T-helper 1 cell (primary cell): ENCODE measurements at regions not wholly inside any gene's neighbourhood (a gene's known extent, or its start where the extent isn't known, plus 50 kb on each side); places are given as distances from the start of the nearest gene placed in this dataset.
A peak's percentile ranks its signal among the peaks of the same experiment; 100 is the strongest.

Experiments used
- DNase-seq, 5 donors: peaks; one replicate each; pipeline ENCODE4 v3.0.0-alpha.2; 2012 to 2020

DNA sequence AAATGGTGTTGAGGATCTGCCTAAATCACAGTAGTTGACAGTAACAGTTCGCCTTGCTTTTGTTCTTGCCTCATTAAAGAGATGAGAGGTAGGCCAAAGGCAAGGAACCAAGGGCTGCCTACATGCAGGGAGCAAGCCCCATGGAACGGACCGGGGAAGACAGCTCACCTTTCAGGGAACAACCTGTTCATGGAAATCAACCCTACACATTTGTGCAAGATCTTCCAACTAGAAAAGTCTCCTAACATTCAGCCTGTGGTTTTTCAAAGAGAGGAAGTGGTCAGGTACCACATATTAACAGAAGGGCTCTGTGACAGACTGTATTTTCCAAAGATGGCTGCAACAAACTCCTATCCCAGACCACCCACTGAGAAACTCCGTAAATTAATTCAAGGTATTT lies 1031.8 kb upstream of the NR2F2 start:
- DNase-seq, result peak in 1 of 5 donors; percentile 25

DNA sequence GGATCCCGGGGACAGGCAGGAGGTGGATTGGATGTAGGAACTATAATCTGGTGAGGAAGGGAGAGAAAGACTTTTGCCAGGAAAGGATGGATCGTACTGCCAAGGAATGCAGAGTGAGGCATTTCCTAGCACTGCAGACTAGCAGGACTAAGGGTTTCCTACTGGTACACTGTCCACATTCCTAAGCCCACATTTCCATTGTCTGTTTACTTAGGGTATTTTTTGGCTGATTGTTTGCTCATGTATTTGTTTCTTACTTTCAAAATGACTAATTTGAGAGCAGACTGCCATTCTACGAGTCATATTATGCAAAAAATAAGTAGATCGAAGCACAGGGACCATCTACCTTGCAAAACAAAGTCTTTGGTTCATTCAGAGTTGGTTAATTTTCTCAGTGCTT lies 1029.5 kb upstream of the NR2F2 start:
- no peak for DNase-seq

DNA sequence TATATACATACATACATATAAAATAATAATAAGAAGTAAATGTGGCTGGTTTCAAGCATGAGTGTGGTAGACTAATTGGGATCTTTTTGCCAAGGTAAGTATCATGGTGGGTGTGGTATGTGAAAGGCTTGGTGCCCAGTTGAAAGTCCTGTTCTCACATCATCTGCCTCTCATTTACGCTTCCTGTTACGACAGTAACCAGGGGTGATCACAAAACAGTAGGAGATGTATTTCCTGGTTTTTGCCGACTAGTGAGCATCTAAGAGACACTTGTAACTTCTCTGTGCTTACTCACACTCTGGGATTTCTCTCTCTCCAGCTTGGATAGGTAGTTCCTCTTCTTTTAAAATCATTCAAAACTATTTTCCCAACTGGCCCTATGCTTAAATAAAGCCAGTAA lies 1028.3 kb upstream of the NR2F2 start:
- peak in 1 of 5 donors; percentile 22 for DNase-seq

DNA sequence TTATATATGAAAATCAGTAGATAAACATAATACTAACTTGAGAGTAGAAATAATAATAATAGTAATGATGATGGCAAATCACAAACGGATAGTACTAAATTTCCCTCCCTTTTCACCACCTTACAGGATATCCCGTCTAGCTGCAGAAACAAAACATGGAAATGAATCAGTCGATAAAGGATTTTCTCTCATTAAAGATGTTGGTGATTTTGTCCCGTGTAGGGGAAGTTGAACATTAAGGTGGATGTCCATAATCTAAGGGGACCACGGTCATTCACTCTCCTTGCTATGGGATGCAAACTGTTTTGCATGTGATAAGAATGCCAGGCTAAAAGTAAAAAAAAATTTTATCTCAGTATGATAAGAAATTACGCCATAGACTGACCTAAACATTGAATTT lies 1027.7 kb upstream of the NR2F2 start:
- no peak for DNase-seq

DNA sequence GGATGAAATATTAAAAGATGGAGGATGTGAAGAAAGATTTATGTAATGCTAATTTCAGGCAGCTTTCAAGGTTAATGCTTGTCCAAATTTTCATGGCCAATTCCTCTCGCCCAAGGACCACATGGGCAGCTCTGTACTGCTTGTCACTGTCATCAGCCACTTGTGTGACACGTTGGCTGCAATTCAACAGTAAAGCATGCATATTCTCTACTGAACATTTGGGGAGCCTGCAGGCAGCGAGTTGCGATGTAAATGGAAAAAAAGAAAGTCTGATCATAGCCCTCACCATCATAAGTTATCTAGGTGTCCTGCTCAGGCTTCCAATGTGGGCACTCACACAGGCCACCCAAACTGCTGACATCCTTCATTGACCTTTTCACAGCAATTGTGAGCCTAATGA lies 1026.8 kb upstream of the NR2F2 start:
- no peak for DNase-seq

DNA sequence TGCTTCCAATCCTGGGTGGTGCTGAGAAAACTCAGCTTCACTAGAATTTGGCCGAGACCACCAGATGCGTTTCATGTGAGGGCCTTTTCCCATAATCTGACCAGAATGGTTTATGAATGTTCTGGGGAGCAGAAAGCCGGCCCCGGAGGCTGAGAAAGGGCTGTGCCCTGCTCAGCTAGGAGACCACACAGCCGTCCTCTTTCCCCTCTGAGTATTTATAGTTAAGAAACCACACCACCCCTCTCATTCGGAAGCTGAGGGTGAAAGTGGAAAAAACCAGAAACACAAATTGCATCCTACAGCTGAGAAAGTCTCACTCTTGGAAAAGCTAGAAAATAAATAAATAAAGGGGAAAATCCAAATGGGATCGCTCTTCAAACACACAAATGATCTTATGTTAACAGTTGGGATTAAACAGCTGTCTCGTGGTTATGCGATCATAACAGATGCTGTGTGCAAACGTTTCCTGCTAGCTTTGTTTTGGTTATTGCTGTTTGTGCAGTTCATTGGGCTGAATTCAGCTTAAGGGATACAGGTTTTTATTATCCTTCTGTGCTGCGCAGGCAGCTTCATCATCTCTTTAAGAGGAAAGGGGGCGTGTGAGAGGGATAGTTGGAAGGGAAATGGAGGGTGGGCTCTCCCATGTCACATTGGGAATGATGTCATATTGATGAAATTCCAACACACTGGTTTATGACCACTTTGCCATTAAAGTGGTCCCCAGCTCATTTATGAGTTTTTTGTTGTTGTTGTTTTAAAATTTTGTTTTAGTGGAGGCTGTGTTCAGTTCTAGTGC lies 1026.2 kb upstream of the NR2F2 start:
- DNase-seq, result no peak

DNA sequence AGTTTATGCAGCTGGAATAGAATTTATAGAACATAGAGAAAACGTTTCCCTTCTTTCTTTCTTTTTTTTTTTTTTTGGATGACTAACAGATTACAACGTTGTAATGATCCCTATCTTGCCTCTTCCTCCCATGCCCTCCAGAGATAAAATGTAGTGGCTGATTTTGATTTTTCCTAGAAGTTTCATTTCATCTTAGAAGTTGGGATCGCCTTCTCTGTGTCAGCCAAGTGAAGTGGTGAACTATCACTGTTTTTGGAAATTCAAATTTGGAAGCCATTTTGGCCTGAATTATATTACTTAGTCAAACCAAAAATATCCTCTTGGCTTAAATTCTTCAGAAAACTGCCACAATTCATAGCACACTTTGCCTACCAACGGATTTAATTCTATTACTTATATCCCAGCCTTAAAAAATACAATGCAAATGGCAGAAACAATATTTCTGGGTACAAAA lies 1025.5 kb upstream of the NR2F2 start:
- no peak for DNase-seq

DNA sequence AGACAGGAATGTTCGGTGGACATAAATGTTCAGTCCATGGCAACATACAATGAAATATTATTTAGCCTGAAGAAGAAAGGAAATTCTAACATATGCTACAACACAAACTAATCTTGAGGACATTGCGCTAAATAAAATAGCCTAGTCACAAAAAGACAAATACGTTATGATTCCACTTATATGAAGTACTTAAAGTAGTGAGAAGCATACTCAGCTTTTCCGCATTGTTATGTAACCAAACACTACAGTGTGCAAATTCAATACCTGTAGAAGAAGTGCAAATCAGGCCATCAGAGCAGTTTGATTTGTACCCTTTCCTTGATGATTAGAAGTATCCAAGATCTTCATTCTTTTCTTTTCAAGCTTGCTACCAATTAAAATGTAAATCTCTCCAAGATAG lies 1023.4 kb upstream of the NR2F2 start:
- no peak for DNase-seq

DNA sequence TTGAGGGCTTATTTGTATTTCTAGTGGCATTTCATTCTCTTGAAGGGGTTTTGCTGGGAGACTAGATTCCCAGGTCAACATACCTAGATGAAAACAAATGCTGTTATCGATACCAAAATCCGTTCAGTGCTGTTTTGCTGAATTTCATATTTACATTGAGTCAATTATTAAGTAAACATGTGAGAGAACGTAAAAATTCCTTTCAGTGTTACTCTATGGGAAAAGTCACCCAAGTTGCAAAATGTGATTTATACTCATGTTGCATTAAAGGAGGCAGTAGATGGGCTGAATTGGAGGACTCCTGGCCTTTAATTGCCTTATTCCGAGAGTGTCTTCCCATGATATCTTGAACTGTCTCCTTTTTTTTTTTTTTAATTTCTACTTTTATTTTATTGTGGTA lies 1011.3 kb upstream of the NR2F2 start:
- no peak for DNase-seq

DNA sequence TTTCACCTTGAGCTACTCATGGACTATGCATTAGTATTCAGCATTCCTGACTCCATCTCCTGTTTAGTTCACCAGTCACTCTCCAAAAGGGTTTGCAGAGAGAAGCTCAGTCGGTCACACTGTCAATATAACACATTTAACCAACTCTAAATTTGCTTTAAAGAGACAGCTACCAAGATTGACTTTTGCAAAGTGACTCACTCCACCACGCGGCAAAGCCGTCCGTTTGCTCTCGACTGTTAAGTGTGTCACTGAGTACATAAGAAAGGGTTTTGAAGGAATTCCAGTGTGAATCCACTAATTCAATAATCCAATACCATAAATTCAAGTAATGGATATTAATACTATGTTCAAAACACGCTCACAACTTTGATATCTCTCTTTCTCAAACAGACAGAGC lies 1006.7 kb upstream of the NR2F2 start:
- DNase-seq, result no peak

DNA sequence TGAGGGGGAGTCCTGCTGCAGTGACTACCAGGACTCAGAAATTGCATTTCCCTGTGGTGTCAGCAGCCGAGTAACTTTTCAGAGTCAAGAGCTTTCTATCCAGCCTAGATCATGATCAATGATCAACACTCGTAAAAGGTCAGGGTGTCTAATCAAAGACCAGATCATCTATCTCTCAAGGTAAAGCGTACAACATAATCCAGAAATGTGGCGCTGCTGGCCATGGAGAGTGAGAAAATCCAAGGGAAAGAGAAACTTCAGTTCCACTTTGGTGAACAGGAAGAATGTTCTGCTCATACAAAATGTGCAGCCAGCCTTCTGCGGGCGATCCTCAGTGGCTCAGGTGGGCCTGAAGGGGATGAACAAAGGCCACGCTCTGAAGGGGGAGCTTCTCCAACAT lies 1005.8 kb upstream of the NR2F2 start:
- no peak for DNase-seq

DNA sequence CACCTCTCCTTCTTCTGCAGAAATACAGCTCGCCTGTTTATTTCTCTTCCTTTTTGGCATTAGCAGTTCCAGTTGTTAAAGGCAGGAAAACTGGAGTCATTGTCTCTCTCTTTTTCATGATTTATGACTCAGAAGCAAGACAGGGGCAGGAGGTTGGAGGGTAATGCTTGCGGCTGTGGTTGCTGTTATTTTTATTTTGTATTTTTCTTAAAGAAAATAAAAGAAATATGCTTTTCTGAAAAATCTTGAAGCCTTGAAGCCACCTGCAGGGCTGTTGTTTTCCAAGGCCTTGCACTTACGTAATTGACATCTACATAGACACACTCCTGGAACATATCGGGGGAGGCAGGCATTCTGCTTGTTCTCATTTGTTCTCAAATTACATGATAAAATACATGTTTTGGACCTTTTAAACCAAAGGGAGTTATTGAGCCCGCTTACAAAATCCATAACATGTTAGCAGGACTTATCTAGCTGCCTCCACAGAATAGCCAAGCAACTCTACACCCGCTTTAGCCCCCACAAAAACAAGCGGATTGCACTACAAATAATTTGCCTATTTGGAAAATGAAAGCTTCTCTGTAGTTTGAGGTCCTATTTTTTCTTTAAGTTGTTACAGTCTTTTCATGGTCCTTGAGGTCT lies 1004.6 kb upstream of the NR2F2 start:
- DNase-seq, result no peak

DNA sequence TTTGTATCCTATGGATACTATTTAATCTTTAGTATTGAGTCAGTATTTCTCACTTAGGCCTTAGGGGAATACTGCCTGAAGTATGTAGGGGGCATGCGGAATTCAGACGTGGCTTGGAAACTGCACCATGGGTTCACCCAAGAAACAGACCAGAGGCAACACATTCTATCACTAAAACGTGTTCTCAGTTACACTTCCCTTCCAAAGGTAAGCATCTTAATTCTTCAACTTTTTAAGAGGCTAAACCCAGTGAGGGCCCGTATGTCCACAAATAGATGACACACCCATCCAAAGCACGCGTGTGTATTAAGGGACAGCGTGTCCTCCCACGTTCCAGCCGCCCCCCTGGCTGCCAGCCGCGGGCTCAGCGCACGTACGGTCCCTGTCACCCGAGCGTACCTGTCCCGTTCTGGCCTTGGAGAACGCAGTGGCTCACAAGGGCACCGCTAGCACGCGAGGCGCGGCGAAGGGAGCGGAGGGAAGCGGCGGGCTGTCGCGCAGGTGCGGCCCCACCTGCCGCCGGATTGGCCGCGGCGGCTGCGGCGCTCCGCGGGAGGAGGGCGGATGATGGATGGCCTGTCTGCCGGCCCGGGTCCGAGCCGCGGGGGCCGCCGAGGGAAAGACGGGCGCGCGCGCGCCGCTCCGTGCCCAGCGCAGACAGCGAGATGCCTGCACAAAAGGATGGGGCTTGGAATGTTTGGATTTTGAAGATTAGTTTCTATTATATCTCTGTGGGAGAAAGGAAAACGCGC lies 1003.9 kb upstream of the NR2F2 start:
- no peak for DNase-seq

DNA sequence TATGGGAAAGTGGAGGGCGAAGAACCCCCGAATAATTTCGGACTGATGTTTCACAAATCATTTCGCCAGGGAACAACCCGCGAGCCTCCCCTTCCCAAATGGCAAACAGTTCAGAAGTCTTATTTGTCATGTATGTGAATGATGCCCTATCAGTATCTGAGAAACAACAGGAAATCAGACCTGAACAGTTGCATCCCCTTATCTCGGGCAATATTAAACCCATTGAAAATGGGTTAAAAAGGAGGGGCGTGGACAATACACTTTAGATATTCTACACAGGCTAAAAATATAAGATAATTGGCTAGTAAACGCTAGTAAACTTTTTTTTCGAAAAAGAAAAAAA lies 1003.3 kb upstream of the NR2F2 start:
- DNase-seq, result no peak

DNA sequence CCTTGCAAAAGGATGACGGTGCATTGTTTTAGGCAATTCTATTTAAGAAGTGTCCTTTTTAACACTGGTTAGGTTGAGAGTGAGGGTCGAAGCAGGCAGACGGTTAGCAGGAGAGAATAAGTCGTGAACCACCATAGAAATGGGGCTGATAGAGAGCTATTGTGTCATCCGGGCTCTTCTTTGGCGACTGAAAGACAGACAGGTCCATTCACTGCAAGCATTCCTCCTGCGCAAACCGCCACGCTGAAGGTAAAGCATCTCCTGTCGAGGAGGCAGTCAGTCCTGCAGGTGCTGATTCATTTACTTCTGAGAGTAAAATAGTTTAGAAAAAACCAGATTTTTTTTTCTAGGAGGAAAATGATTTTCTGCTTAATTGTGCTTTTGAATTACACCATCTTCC lies 1002.8 kb upstream of the NR2F2 start:
- no peak for DNase-seq

DNA sequence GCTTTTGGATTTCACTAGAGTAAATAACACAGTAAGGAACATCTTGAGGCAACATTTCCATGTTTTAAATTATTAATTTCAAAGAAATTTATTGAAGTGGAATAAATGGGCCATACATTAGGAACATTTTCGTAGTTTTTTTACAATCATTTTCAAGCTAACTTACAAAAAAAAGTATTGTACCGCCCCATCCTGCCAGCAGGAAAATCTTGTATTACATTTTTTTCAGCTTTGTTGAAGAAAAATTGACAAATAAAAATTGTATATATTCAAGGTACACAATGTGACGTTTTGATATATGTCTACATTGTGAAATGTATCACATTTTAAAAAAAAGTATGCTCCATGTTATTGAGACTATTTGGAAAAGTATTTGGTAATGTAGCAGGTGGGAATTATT lies 1001.9 kb upstream of the NR2F2 start:
- no peak for DNase-seq

DNA sequence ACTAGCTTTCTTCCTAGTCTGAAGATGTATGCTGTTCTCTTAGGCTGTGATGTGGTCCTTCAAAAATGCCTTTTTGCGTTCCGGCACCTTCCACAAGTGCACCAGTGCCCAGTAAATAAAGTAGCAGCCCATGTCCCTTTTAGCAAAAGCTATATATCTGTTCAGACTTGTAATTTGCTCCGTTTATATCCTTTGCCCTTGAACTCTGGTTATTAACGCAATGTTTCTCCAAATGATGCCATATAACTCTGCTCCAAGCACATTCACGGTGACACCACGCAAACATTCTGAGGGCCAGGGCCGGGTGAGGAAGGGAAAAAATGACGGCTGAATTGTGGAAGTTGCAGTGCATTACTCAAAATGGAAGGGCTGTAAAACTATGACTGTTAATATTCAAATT lies 1001.1 kb upstream of the NR2F2 start:
- no peak for DNase-seq

DNA sequence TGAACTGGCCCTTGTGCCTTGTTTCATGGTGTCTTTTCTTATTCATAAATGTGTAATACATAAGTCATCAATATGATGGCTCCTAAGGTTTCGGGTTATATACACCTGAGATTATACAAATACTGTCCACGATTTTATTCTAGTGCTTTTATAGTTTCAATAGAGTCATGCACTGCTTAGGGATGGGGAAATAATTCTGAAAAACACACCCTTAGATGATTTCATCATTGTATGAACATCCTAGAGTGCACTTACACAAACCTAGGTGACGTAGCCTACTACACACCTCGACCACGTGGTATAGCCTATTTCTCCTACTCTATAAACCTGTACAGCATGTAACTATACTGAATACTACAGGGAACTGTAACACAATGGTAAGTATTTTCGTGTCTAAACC lies 988.8 kb upstream of the NR2F2 start:
- DNase-seq, result no peak

DNA sequence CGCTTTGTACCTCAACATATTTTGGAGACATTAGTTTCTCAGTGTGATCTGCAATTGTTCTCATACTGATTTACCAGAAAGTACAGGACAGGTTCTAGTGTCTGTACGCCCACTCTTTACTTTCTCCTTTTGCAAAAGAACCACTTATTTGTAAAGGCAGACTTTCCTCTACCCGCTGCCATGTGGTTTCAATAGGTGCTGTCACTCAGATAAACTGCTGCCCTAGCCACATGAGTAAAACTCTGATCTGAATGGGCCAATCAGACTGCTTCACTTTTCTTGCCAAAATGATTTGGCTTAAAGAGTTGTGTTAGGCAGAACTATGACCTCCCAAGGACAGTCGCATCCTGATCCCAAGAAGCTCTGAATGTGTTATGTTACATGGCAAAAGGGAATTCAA lies 984.6 kb upstream of the NR2F2 start:
- DNase-seq, result no peak

DNA sequence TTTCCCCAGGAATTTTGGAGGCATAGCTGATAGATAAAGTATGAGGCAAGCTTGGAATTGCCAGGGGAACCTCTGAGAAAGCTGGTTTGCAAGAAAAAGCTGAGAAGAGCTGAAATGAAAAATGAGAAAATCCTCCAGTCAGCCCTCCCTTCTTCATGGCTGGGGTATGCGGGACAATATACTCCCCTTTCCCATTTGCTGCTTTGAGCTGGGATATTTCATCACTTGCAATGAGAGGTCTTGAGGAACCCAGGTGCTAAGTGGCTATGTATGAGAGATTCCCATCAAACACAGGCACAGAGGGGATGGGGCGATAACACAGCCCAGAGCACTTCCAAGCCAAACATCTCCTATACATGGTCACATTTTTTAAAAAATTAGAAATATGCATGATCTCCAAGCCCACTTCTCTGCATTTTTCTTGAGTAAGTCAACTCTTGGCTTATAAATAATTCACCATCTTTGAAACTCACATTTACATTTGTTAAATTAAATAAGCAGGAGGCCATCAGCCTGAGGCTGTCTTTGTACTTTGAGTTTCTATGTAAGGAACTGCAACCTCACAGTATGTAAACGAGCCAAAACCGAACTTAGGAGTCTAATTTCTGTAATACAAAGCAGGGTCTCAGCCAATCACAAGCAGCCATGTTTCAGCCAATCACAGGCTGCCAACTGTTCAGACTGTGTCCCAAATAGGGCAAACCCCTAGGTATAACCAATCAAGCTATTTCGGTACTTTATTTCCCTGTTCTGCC lies 983.6 kb upstream of the NR2F2 start:
- DNase-seq, result no peak

DNA sequence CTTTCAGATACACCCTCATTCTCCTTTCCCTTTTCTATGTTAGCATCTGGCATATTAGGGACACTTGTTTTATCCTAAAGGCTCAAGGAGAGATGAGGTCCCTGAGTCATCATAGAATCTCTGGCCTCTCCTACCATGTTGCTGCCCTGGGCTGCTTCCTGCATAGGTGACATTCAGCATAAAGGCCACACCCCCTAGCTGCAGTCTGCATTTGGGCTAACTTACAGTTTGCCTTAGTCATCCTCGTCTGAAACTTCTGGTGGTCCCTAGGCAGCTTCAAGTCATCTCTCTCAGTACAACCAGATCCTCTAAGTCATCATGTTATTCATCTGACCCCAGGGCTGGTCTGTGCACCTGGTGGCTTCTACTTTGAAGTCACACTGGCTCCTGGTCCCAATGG lies 982.7 kb upstream of the NR2F2 start:
- no peak for DNase-seq

DNA sequence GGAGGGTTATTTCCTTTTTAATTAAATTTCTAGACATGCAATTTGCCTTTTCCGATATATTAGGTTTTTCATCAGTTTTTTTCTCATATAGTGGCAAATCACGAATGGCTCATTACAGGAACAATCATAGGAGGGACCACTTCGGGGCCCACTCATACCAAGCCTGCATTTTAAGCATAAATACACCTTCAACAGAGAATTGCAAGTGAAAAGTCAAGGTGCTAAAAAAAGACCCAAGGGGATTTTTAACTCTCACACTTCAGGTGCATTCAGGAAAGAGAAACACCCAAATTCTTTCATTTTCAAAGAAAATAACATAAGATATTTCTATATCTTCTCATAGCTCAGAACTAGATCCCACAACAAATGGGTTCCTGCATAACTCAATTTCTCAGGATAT lies 979.6 kb upstream of the NR2F2 start:
- DNase-seq, result no peak

DNA sequence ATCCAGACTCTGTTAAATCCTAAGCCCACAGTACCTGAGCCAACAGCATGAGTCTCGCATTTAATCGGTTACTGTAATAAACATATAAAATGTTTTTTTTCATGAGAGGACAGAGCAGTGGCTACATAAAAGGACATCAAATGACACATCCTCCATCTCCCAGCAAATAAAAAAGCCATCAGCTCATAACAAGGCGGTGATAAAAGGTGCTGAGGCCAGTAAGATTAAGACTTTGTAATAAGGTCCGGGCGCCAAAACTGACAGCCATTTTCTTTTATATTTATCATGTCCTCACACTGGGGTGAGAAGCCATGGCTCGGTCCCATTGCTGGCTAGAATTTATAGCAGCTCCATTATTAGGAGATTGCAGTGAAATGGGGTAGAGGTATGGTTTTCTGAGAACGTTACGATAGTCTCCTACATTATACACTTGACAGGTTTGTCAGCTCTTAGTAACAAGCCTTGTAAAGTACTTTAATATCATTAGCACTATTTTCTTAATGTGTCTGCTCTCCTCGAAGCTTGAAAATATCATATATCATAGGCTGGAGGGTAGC lies 977.8 kb upstream of the NR2F2 start:
- DNase-seq, result no peak
